ENCODE measurements at regions not wholly inside any gene's neighbourhood (a gene's known extent, or its start where the extent isn't known, plus 50 kb on each side); places are given as distances from the start of the nearest gene placed in this dataset.

DNA sequence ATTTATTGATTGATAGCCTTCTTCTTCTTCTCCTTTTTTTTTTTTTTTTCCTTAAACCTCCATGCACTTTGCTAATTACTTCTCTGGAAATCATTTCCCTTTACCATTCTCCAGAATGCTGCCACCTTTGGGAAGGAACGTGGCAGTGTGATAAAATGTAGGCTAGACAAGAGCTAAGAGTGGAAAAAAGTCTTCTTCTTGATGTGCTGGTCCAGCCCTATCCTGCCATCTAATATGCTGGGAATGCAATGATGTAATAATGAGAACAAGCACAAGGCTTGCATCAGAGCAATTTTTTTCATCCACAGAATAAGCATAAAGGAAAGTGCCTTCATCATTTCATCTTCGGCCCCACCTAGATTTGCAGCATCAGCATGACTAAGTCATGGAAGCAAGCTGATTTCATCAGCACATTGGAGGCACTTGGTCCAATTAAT, 128.7 kb upstream of the ZFHX3 start:
- no peaks in the 10 kb centered on the region for H3K36me3 ChIP-seq
- no peaks in the 10 kb centered on the region for H3K9me3 ChIP-seq
- H3K4me1 ChIP-seq (ENCODE audit: control insufficient read depth in 1 of 2, insufficient read depth in 1 of 2, low read depth in 1 of 2, low read length in 1 of 2), result no peaks in the 10 kb centered on the region
- no peak overlapping the region for H3K4me3 ChIP-seq (ENCODE audit: low read depth in 1 of 2, low read length in 1 of 2)
- no peak overlapping the region for H3K27ac ChIP-seq
- H3K27me3 ChIP-seq, result no peaks in the 10 kb centered on the region
- TF ChIP-seq, protein P1, sequence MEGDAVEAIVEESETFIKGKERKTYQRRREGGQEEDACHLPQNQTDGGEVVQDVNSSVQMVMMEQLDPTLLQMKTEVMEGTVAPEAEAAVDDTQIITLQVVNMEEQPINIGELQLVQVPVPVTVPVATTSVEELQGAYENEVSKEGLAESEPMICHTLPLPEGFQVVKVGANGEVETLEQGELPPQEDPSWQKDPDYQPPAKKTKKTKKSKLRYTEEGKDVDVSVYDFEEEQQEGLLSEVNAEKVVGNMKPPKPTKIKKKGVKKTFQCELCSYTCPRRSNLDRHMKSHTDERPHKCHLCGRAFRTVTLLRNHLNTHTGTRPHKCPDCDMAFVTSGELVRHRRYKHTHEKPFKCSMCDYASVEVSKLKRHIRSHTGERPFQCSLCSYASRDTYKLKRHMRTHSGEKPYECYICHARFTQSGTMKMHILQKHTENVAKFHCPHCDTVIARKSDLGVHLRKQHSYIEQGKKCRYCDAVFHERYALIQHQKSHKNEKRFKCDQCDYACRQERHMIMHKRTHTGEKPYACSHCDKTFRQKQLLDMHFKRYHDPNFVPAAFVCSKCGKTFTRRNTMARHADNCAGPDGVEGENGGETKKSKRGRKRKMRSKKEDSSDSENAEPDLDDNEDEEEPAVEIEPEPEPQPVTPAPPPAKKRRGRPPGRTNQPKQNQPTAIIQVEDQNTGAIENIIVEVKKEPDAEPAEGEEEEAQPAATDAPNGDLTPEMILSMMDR (IDR thresholded peaks at IDR 0.05), result no peak

DNA sequence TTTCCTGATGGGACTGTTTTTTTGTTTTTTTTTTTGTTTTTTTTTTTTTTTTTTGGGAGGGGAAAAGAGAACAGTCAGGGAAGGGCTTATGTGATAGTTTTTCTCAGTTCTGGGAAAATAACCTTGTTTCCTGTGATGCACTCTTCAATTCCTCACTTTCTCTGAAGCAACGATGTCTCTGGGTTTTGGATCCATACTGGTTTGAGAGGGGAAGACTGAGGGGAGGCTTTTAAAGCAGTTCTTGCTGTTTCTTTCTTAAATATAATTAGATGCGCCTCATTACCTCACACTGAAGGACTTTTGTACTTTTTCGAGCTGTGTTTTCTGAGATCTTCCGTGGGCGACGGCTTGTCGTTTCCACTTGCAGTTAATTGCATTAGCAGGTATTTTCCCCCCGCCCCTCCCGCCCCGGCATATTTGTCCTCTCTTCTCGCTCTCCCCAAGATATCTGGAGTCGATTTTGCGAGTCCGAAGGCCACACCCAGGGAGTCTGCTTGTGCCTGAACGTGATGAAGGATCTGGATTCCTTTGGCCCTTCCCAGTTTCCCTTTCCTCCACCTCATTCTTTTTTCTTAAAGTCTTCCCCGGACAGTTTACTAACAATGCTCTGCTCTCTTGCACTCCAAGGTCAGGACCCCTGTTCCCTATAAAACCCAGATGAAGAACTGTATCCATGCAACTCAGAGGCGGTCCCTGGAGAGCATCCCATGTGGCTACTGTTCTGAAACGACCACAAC, 125.2 kb upstream of the ZFHX3 start:
- Histone ChIP-seq H3K27me3 (no peaks in the 10 kb centered on the region), H3K36me3 (no peaks in the 10 kb centered on the region), H3K9me3 (no peaks in the 10 kb centered on the region), H3K4me1 (ENCODE audit: control insufficient read depth in 1 of 2, insufficient read depth in 1 of 2, low read depth in 1 of 2, low read length in 1 of 2) (no peaks in the 10 kb centered on the region), H3K4me3 (ENCODE audit: low read depth in 1 of 2, low read length in 1 of 2) (no peak overlapping the region), H3K27ac (no peak overlapping the region)
- TF ChIP-seq, protein P1 (IDR thresholded peaks at IDR 0.05), result no peak

DNA sequence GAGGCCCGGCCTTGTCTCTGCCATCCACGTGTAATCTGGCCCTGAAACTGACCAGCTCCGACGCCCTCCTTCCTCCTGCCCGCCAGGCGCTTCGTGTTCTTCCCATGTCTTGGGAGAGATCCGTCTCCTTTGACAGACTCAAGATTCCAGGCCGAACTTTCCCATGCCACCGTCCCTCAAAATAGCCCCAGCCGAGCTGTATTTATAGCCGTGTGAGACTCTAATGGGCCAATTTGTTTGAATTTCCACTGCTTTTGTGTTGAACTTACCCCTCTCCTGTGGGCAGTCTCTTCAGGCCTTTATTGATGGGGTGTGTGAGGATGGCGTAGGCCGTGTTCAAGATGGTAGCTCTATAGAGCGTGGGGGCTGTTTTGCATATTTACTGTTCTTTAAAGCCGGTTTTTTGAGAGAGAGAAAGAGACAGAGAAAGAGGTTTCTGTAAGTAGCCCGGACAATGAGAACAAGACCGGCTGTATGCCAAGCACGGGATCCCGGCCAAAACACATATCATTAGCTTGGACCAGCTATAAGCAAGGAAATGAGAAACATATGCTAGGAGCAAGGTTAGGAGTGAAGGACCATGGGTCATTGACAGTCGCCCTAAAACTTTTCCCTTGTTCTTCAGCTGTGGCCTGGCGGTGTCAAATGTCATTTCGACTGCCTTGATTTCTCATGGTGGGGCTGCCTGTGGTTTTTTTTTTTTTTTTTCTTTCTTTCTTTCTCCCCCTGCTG, 124.5 kb upstream of the ZFHX3 start:
- H3K4me1 ChIP-seq (ENCODE audit: control insufficient read depth in 1 of 2, insufficient read depth in 1 of 2, low read depth in 1 of 2, low read length in 1 of 2), result no peaks in the 10 kb centered on the region
- TF ChIP-seq, protein P1 (IDR thresholded peaks at IDR 0.05), result no peak
- no peaks in the 10 kb centered on the region for H3K36me3 ChIP-seq
- no peak overlapping the region for H3K4me3 ChIP-seq (ENCODE audit: low read depth in 1 of 2, low read length in 1 of 2)
- no peaks in the 10 kb centered on the region for H3K9me3 ChIP-seq
- H3K27ac ChIP-seq, result no peak overlapping the region
- H3K27me3 ChIP-seq, result no peaks in the 10 kb centered on the region

DNA sequence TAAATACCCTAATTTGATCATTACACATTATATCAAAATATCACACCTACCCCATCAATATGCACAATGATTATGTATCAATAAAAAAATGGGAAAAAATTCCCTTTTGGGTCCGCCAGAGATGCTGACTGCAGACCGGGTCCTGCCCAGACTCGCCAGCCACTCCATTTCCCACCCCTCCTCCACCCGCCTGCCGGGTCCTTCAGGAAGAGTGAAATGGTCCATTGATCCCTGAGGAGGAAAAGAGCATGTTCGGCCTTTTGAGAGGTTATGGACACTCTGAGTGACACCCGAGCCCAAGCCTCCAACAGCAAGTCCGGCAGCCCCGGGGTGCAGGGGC, 123.9 kb upstream of the ZFHX3 start:
- H3K27me3 ChIP-seq, result no peaks in the 10 kb centered on the region
- TF ChIP-seq, protein P1 (IDR thresholded peaks at IDR 0.05), result no peak
- no peak overlapping the region for H3K4me3 ChIP-seq (ENCODE audit: low read depth in 1 of 2, low read length in 1 of 2)
- no peak overlapping the region for H3K27ac ChIP-seq
- H3K4me1 ChIP-seq (ENCODE audit: control insufficient read depth in 1 of 2, insufficient read depth in 1 of 2, low read depth in 1 of 2, low read length in 1 of 2), result no peaks in the 10 kb centered on the region
- H3K9me3 ChIP-seq, result no peaks in the 10 kb centered on the region
- H3K36me3 ChIP-seq, result no peaks in the 10 kb centered on the region

DNA sequence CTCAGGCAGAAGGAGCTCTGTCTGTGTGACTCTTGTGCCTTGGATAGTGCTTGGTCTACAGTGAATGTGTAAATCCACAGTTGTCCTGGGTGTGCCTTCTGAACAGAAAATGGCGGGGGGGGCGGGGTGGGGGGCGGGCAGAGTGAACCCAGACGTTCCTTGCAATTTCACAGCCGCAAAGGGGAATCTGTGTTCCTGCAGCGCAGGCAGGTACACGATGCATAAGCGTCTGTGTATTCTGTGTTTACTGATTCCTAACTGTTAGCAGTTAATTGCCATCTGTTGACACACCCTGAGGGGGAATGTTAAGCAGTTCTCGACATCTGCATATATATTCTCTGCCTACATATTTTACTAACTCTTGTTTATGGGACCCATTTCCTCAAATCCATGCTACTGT, 123.5 kb upstream of the ZFHX3 start:
- H3K4me1 ChIP-seq (ENCODE audit: control insufficient read depth in 1 of 2, insufficient read depth in 1 of 2, low read depth in 1 of 2, low read length in 1 of 2), result peaks cover 0 to 4% of the 10 kb centered on the region in 2 experiments
- no peaks in the 10 kb centered on the region for H3K36me3 ChIP-seq
- H3K27ac ChIP-seq, result no peak overlapping the region
- TF ChIP-seq, protein P1 (IDR thresholded peaks at IDR 0.05), result no peak
- H3K27me3 ChIP-seq, result no peaks in the 10 kb centered on the region
- no peaks in the 10 kb centered on the region for H3K9me3 ChIP-seq
- no peak overlapping the region for H3K4me3 ChIP-seq (ENCODE audit: low read depth in 1 of 2, low read length in 1 of 2)

Data from neutrophil (primary cell).